Liver (tissue), 3 donors: ENCODE measurements at regions not wholly inside any gene's neighbourhood (a gene's known extent, or its start where the extent isn't known, plus 50 kb on each side); places are given as distances from the start of the nearest gene placed in this dataset.

Source experiments
- CTCF ChIP-seq: fragments of 150-350 bp; IDR thresholded peaks from 2 replicates; pipeline ENCODE4 v1.5.1; 2017; ENCODE audit warnings: improper control_type of control experiment, low read depth, low read length; ENCODE audit not compliant: missing input control
- FOXA1 ChIP-seq: IDR thresholded peaks from 2 replicates; pipeline ENCODE4 v1.6.1; 2016; ENCODE audit warnings: antibody characterized with exemption
- GABPA ChIP-seq, 2 donors: IDR thresholded peaks in 1 of 2; conservative IDR thresholded peaks in 1 of 2; 2 replicates each; pipeline ENCODE4 v1.6.1; 2016; ENCODE audit warnings: antibody characterized with exemption in 2 of 2, mild to moderate bottlenecking in 1 of 2, moderate library complexity in 1 of 2
- JUND ChIP-seq, 2 donors: IDR thresholded peaks; 2 replicates each; pipeline ENCODE4 v1.6.1; 2016; ENCODE audit warnings: antibody characterized with exemption in 2 of 2
- RAD21 ChIP-seq, 2 donors: IDR thresholded peaks; 2 replicates each; pipeline ENCODE4 v1.6.1; 2016; ENCODE audit warnings: antibody characterized with exemption in 2 of 2, mild to moderate bottlenecking in 2 of 2
- TAF1 ChIP-seq: conservative IDR thresholded peaks from 2 replicates; pipeline ENCODE4 v1.6.1; 2016; ENCODE audit warnings: antibody characterized with exemption, mild to moderate bottlenecking
- TF ChIP-seq, protein P1 (sequence below): IDR thresholded peaks from 2 replicates; pipeline ENCODE4 v1.6.1; 2016; ENCODE audit warnings: antibody characterized with exemption
- donor health status: healthy.
- donor health status: healthy.

GRCh38 chr17:79519601-79520000, 91.2 kb downstream of the RBFOX3 start:
- TF ChIP-seq FOXA1 (no peak), CTCF (no peak), TAF1 (no peak), GABPA (IDR thresholded peaks at IDR 0.05 in 1 of 2, conservative IDR thresholded peaks at IDR 0.05 in 1 of 2) (no peak), RAD21 (IDR thresholded peaks at IDR 0.05) (no peak), JUND (IDR thresholded peaks at IDR 0.05) (no peak)
- TF ChIP-seq, protein P1, sequence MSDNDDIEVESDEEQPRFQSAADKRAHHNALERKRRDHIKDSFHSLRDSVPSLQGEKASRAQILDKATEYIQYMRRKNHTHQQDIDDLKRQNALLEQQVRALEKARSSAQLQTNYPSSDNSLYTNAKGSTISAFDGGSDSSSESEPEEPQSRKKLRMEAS, result no peak
